DMS53 (cell line): ENCODE measurements at regions not wholly inside any gene's neighbourhood (a gene's known extent, or its start where the extent isn't known, plus 50 kb on each side); places are given as distances from the start of the nearest gene placed in this dataset.
A peak's percentile ranks its signal among the peaks of the same experiment; 100 is the strongest.
"Not testable (repeated sequence)": the region's sequence is repeated elsewhere in the genome, so short reads cannot be mapped to it uniquely, and the experiment has no call there.

Experiments
- DNase-seq: peaks from one replicate; lab custom pipeline; 2025; lab: John Stamatoyannopoulos, UW

- peak; percentile 70 for DNase-seq
Observed at GRCh38 chr11:13135385-13136271, 126.5 kb downstream of the RASSF10 start.

DNA sequence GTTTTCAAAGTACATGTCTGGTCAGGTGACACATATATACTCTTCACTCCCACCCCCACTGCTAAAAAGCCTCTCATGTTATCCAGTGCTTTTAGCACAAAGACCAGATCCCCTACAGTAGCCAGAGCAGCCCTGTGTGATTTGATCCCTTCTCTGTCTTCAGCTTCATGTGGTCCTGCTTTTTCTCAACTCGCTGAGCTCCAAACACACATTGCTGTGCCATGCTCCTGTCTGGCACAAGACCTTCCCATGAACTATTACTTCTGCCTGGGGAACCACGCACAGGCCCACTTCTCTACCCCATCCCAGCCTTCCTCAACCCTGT, 127.1 kb downstream of the RASSF10 start:
- DNase-seq = no peak

DNA sequence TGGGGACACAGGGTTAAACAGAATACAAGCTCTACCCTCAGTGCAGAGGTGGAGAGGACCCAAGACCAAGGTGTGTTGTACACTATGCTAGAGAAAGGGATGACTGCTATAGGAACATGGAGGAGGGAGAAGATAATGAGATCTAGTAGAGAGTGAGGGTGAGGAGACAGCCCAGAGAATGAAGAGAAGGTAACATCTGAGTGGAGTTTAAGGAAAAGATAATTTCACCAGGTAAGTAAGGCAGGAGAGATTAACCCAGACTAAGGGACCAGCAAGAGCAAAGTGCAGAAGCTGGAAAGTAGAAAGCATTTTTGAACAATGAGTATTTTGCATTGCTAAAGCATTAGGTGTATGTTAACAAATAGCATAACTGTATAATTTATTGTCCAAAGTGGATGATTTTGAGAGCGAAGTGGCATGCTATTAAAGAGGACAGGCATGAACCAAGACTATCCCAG, 128.8 kb downstream of the RASSF10 start:
- no peak for DNase-seq

DNA sequence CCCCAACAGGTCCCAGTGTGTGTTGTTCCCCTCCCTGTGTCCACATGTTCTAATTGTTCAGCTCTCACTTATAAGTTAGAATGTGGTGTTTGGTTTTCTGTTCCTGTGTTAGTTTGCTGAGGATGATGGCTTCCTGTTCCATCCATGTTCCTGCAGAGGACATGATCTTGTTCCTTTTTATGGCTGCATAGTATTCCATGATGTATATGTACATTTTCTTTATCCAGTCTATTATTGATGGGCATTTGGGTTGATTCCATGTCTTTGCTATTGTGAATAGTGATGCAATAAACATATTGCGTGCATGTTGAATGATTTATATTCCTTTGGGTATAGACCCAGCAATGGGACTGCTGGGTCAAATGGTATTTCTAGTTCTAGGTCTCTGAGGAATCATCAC, 130.0 kb downstream of the RASSF10 start:
- DNase-seq = not testable (repeated sequence)

DNA sequence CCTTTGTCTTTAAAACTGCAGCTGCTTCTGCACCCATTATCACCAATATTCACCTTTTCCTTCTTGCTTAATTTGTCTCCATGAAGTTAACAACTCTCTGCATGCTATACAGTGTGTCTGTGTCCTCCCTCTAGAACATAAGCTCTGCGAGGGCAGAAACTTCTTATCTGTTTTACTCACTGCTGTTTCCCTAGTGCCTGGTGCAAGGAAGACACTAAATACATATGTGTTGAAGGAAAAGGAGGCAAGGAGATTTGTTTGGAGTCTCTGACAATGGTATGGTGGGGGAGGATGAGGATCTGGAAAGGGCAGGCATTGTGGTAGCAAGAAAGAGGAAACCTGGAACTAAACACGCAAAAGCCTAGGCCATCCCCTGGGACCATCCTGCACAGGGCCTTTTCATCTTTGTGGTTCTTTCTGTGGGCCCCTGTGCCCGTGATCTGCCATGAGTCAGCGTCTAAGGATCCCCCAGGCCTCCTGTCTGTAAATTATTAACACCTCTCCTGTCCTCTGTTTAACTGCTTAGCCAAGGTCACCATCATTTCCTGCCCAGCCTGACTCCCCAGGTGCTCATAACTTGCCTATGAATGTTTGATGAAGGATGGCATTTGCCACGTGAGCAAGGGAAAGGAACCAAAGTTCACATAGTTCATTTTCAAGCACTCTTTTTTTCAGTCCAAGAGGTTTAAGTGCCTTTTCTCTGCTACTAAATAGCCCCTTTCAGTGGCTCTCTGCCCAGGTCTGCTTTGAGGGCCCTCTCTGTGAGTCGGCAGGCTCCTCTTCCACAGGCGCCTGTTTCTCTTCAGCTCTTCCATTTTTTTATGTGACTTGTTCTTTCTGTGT, 131.1 kb downstream of the RASSF10 start:
- peak; percentile 99 for DNase-seq

DNA sequence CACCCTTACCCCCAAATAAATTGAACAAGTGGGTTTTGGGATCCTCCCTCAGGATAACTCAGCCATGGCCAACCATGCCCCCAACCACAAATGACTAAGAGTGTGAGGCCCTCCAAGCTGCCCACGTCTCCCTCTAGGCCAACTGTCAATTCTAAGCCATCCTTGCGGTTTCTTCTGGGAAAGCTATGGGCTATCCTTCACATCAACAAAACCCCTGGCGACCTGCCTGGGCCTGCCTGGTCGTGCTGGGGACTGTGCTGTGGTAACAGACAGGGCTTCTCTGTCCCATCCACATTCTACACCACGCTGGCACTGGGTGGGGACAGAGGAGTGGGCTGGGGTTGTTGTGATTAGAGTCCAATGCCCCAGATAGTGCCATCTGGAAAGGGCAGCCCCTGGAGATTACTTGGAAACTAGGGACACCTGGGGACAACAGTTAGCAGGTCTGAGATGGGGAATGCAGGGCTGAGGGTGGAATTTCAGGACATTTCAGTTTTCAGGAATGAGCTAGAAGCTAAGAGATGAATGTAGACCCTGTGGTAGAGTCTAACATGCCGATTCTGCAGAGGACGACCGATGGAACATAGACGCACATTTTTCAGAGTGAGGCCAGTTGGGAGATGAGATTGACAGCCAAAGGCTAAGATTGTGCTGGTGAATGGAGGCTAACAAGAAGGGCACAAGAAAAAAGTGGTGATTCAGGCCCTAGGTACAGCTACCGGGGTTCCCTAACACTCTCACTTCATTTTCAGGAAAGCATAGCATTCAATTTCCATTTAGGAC, 131.9 kb downstream of the RASSF10 start:
- peak; percentile 77 for DNase-seq

GRCh38 chr11:13141731-13142709, 132.9 kb downstream of the RASSF10 start:
- DNase-seq = peak; percentile 25

DNA sequence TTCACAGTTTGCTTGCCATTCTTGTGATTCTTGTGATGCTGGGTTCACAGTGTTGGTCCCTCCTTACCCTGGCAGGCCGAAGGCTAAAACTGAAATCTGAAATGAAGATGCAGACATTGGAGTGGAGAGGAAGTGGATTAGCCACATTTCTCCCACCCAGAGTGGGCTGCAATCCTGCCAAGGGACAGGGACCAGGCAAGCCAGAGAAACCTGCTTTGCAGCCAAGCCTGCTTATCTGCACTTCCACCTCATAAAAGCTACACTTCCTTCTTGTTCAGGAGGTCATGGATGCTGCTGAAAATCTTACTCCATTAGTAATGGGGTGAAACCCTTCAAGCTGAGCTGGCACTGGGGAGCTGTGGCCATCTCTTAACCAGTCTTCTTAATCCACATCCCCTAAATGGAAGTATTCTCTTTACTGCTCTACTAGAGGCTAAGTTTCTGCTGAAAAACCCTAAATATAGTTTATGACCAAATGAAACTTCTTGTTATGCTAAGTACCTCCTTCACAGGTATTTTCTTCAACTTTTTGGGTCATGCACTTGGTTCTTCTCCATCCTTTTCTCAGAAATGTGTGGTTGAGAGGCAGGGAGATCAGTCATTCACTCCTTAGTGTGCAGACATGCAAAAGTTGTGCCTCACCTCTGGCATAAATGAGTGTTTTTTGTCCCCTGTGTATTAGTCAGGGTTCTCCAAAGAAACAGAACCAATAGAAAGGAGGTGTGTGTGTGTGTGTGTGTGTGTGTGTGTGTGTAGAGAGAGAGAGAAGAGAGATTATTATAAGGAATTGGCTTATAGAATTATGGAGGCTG, 133.9 kb upstream of the BMAL1 start:
- peak; percentile 32 for DNase-seq

GRCh38 chr11:13145461-13145860, 132.1 kb upstream of the BMAL1 start:
- DNase-seq = peak; percentile 13

GRCh38 chr11:13149991-13150390, 127.6 kb upstream of the BMAL1 start:
- no peak for DNase-seq

GRCh38 chr11:13150487-13150886, 127.1 kb upstream of the BMAL1 start:
- no peak for DNase-seq

GRCh38 chr11:13152264-13152663, 125.3 kb upstream of the BMAL1 start:
- peak; percentile 8 for DNase-seq

GRCh38 chr11:13152736-13153541, 124.7 kb upstream of the BMAL1 start:
- peak; percentile 69 for DNase-seq

- DNase-seq = not testable (repeated sequence)
Observed at GRCh38 chr11:13154374-13154773, 123.2 kb upstream of the BMAL1 start.

- no peak for DNase-seq
Observed at GRCh38 chr11:13160346-13160745, 117.2 kb upstream of the BMAL1 start.

DNA sequence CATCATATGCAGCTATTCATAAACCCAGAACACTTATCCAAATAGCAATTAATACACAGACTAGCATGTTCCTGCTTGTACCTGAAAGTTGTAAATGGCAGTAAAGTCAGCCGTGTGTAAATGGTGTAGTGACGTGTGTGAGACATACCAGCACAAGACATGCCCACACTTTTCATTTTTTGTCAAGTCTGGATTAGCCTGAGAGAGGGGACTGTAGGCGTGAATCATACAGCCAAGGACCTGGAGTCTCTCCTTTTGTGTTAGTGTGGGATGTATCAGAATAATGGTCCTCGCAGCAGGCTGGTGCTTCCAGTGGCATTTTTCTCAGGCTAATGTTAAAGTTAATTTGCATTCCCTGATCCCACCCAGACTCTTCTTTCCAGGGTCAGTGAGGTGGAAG, 116.8 kb upstream of the BMAL1 start:
- no peak for DNase-seq

GRCh38 chr11:13163158-13163557, 114.4 kb upstream of the BMAL1 start:
- DNase-seq = no peak

DNA sequence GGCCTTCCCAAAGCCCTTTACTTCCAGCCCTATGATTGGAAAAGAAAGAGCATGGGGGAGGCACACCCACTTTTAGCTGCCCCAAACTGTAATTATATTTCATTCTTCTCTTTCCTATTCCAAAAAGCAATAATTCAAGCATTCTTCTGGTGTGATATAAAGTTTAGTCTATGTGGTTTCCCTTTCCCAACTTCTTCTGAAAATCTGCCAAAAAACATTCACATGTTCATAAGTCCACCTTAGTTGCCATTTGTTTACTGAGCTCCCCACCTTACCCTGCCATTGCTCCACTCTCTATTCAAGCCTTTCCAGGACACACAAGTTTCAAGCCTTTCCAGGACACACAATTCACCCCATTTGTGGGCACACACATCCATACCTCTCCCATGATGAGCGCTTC, 111.6 kb upstream of the BMAL1 start:
- DNase-seq = no peak

GRCh38 chr11:13168271-13168670, 109.3 kb upstream of the BMAL1 start:
- DNase-seq = no peak
